GM21737 (cell line): ENCODE measurements at regions not wholly inside any gene's neighbourhood (a gene's known extent, or its start where the extent isn't known, plus 50 kb on each side); places are given as distances from the start of the nearest gene placed in this dataset.
A peak's percentile ranks its signal among the peaks of the same experiment; 100 is the strongest.
"Not testable (repeated sequence)": the region's sequence is repeated elsewhere in the genome, so short reads cannot be mapped to it uniquely, and the experiment has no call there.

Experiments used
- ATAC-seq: cut with Tn5 transposase; IDR thresholded peaks from one replicate; pipeline ENCODE4 v1.9.1; 2021; ENCODE audit warnings: mild to moderate bottlenecking, moderate library complexity; ENCODE audit not compliant: unreplicated experiment

GRCh38 chr14:106792543-106792942, 1266.2 kb downstream of the TMEM121 start:
- ATAC-seq, result no peak

GRCh38 chr14:106798166-106798565, 1271.8 kb downstream of the TMEM121 start:
- not testable (repeated sequence) for ATAC-seq

GRCh38 chr14:106802413-106803364, 1276.3 kb downstream of the TMEM121 start:
- no peak for ATAC-seq

GRCh38 chr14:106803379-106803778, 1277.0 kb downstream of the TMEM121 start:
- no peak for ATAC-seq

GRCh38 chr14:106807493-106807892, 1281.1 kb downstream of the TMEM121 start:
- ATAC-seq, result no peak

- ATAC-seq, result no peak
These were observed 1282.1 kb downstream of the TMEM121 start for GRCh38 chr14:106808458-106808857.

- ATAC-seq, result no peak
These were observed 1282.5 kb downstream of the TMEM121 start for GRCh38 chr14:106808907-106809306.

- ATAC-seq, result no peak
These were observed 1283.2 kb downstream of the TMEM121 start for GRCh38 chr14:106809615-106810014.

GRCh38 chr14:106810168-106810567, 1283.8 kb downstream of the TMEM121 start:
- ATAC-seq, result not testable (repeated sequence)

- ATAC-seq, result no peak
These were observed 1284.8 kb downstream of the TMEM121 start for GRCh38 chr14:106811162-106811561.

- no peak for ATAC-seq
These were observed 1286.5 kb downstream of the TMEM121 start for GRCh38 chr14:106812788-106813476.

GRCh38 chr14:106813477-106813823, 1287.1 kb downstream of the TMEM121 start:
- no peak for ATAC-seq

- ATAC-seq, result no peak
These were observed 1293.7 kb downstream of the TMEM121 start for GRCh38 chr14:106820119-106820518.

- no peak for ATAC-seq
These were observed 1294.7 kb downstream of the TMEM121 start for GRCh38 chr14:106821119-106821518.

GRCh38 chr14:106822905-106823304, 1296.5 kb downstream of the TMEM121 start:
- no peak for ATAC-seq

- no peak for ATAC-seq
These were observed 1297.2 kb downstream of the TMEM121 start for GRCh38 chr14:106823552-106823951.

GRCh38 chr14:106826833-106827369, 1300.5 kb downstream of the TMEM121 start:
- ATAC-seq, result no peak

GRCh38 chr14:106831322-106831720, 1304.9 kb downstream of the TMEM121 start:
- ATAC-seq, result peak; percentile 47

GRCh38 chr14:106837870-106838269, 1311.5 kb downstream of the TMEM121 start:
- ATAC-seq, result no peak

- ATAC-seq, result no peak
These were observed 1312.8 kb downstream of the TMEM121 start for GRCh38 chr14:106838991-106839769.

- no peak for ATAC-seq
These were observed 1313.9 kb downstream of the TMEM121 start for GRCh38 chr14:106840258-106840657.
